Omental fat pad (tissue), 3 donors: ENCODE measurements at regions not wholly inside any gene's neighbourhood (a gene's known extent, or its start where the extent isn't known, plus 50 kb on each side); places are given as distances from the start of the nearest gene placed in this dataset.

Source experiments
- ATAC-seq: fragments of 150-250 bp; one replicate; pipeline ENCODE4 v1.9.1; 2016; ENCODE audit warnings: mild to moderate bottlenecking, moderate library complexity; ENCODE audit not compliant: low FRiP score
- DNase-seq: peaks from one replicate; pipeline ENCODE4 v3.0.0-alpha.2; 2019; ENCODE audit warnings: low spot score
- TF ChIP-seq, protein P1 (sequence below), 3 donors: fragments of 450-650 bp; IDR thresholded peaks; one replicate each; pipeline ENCODE4 v1.5.1; 2016 to 2017; ENCODE audit warnings: antibody characterized with exemption in 3 of 3, mild to moderate bottlenecking in 3 of 3, moderate library complexity in 2 of 3

GRCh38 chr10:128693493-128694131 is 567.4 kb upstream of the MKI67 start:
- TF ChIP-seq, protein P1, sequence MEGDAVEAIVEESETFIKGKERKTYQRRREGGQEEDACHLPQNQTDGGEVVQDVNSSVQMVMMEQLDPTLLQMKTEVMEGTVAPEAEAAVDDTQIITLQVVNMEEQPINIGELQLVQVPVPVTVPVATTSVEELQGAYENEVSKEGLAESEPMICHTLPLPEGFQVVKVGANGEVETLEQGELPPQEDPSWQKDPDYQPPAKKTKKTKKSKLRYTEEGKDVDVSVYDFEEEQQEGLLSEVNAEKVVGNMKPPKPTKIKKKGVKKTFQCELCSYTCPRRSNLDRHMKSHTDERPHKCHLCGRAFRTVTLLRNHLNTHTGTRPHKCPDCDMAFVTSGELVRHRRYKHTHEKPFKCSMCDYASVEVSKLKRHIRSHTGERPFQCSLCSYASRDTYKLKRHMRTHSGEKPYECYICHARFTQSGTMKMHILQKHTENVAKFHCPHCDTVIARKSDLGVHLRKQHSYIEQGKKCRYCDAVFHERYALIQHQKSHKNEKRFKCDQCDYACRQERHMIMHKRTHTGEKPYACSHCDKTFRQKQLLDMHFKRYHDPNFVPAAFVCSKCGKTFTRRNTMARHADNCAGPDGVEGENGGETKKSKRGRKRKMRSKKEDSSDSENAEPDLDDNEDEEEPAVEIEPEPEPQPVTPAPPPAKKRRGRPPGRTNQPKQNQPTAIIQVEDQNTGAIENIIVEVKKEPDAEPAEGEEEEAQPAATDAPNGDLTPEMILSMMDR (IDR thresholded peaks at IDR 0.05), result no peak
- ATAC-seq (no peak), DNase-seq (no peak)

DNA sequence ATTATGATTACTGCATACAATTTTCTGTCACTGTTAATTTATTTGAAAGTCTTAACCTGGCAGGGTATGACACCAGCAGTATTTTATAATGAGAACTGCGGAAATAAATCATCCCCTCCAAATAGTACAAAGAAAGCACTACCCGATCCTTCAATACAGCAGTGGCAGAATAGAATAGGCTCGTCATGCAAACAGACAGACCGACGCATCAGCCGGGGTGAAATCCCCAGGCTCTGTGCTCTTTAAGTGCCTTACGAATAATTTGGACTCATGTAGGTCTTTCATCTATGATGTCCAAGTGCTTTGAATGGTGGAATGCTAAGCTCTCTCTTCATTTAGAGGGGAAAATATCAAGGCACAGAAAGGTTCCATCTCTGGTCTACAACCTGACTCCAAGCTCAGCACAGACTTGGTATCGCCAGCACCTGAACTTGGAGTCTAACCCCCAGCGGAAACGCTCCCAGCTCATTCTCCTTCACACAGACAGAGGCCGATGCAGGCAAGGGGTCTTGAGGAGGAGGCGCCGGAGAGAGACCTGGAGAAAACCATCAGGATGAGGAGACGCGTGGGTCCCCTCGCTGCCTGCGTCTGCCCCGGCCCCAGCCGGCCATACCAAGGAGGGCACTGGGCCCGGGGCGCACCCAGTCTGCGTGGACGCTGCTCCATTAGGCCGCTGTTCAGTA is 568.1 kb upstream of the MKI67 start:
- ATAC-seq, result no peak
- no peak for DNase-seq
- TF ChIP-seq, protein P1 (IDR thresholded peaks at IDR 0.05), result no peak

- no peak for DNase-seq
- TF ChIP-seq, protein P1 (IDR thresholded peaks at IDR 0.05), result no peak
- ATAC-seq, result no peak
Measured at GRCh38 chr10:128694851-128695725, 568.9 kb upstream of the MKI67 start.

DNA sequence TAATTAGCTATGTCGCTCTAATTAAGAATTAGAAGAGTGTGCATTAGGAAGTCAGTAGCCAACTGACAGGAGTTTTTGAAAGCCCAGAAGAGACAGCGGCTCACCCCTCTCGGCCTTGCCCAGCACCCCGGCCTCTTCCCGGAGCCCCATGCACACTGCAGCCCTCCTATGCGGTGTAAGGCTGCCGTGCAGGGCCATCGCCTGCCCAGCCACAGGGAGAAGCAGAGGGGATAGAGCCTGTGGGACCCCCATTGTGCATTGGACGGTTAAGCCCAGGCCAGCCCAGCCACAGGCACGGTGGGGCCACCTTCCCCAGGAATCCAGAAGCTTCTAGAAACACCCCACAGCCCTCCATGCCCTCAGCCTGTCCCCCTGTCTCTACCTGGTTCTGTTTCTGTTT is 569.7 kb upstream of the MKI67 start:
- ATAC-seq (no peak), DNase-seq (no peak)
- TF ChIP-seq, protein P1 (IDR thresholded peaks at IDR 0.05), result no peak

DNA sequence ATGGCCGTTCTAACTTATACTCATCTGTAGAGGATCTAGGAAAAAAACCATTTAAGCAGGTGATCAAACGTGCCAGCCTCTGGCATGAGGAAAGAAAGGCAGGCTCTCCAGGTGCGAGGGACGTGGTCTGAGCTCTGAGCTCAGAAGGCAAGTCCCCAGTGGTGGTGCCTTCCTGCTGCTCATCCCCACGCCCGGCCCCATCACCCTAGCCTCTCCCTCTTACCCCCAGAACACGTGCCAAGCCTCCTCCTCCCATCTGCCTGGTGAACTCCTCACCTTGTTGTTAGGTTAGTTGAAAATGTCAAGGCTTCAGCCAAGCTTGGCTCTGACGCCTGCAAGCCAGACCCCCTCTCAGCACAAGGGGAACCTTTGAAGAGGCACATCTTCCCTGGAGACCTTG is 571.2 kb upstream of the MKI67 start:
- no peak for ATAC-seq
- DNase-seq, result no peak
- TF ChIP-seq, protein P1 (IDR thresholded peaks at IDR 0.05), result no peak

DNA sequence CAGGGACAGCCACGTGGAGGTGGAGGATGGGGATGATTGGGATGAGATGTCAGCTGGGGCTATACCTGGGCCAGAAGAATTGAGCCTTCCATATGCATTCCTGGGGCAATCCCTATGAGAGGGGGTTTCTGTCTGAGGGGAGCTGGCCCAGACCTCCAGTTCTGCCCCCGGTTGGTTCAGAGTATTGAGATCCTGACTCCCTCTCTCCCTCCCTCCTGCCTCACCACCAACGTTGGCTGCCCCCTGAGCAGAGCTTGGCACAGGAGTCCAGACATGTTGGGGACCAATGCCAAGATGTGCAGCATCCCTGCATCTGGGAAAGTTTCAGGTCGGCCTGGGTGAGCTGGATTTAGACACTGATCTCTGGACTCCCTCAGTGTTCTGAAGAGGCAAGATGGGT is 575.2 kb upstream of the MKI67 start:
- no peak for DNase-seq
- no peak for ATAC-seq
- TF ChIP-seq, protein P1 (IDR thresholded peaks at IDR 0.05), result no peak
